Dendritic cell treated with granulocyte-macrophage colony-stimulating factor and Interleukin-4, amounts not matched to agents 40 ng/mL and 50 ng/mL, for 4 days (primary cell): ENCODE measurements at regions not wholly inside any gene's neighbourhood (a gene's known extent, or its start where the extent isn't known, plus 50 kb on each side); places are given as distances from the start of the nearest gene placed in this dataset.
"Not testable (repeated sequence)": the region's sequence is repeated elsewhere in the genome, so short reads cannot be mapped to it uniquely, and the experiment has no call there.

ENCODE experiments used
- H3K27ac Mint-ChIP-seq: one replicate; pipeline ENCODE4 v1.8.0; 2022; ENCODE audit warnings: mild to moderate bottlenecking, mixed read lengths
- H3K27me3 Mint-ChIP-seq: one replicate; pipeline ENCODE4 v1.8.0; 2022; ENCODE audit warnings: mild to moderate bottlenecking, mixed read lengths
- H3K36me3 Mint-ChIP-seq: one replicate; pipeline ENCODE4 v1.8.0; 2022; ENCODE audit warnings: low read depth, mixed read lengths
- H3K4me1 Mint-ChIP-seq: one replicate; pipeline ENCODE4 v1.8.0; 2022; ENCODE audit warnings: low read depth, mixed read lengths
- H3K4me3 Mint-ChIP-seq: one replicate; pipeline ENCODE4 v1.8.0; 2022; ENCODE audit warnings: mild to moderate bottlenecking, moderate library complexity, mixed read lengths
- H3K9me3 Mint-ChIP-seq: one replicate; pipeline ENCODE4 v1.8.0; 2022; ENCODE audit warnings: mixed read lengths
- intact Hi-C: fragments of 100-400 bp; cut with micrococcal nuclease; formaldehyde crosslinking; loops from one replicate; pipeline ENCODE4 v1.15.0; 2022

- H3K36me3 Mint-ChIP-seq: no peaks in the 10 kb centered on the region
- intact Hi-C loops: no loop called here
- H3K27ac Mint-ChIP-seq: no peak overlapping the region
- H3K4me3 Mint-ChIP-seq: no peak overlapping the region
- no peaks in the 10 kb centered on the region for H3K4me1 Mint-ChIP-seq
- H3K9me3 Mint-ChIP-seq: peaks cover 21% of the 10 kb centered on the region
- H3K27me3 Mint-ChIP-seq: no peaks in the 10 kb centered on the region
Observed at GRCh38 chr10:38209332-38209731, 115.2 kb downstream of the ZNF37A start.

GRCh38 chr10:38209748-38210147 is 115.6 kb downstream of the ZNF37A start:
- H3K27ac Mint-ChIP-seq, H3K27me3 Mint-ChIP-seq, H3K4me1 Mint-ChIP-seq, H3K36me3 Mint-ChIP-seq, intact Hi-C loops, H3K4me3 Mint-ChIP-seq: not testable (repeated sequence)
- H3K9me3 Mint-ChIP-seq: peaks cover 17% of the 10 kb centered on the region

GRCh38 chr10:38212460-38212859 is 118.3 kb downstream of the ZNF37A start:
- no peaks in the 10 kb centered on the region for H3K36me3 Mint-ChIP-seq
- intact Hi-C loops: no loop called here
- no peaks in the 10 kb centered on the region for H3K4me1 Mint-ChIP-seq
- no peaks in the 10 kb centered on the region for H3K27me3 Mint-ChIP-seq
- H3K27ac Mint-ChIP-seq: no peak overlapping the region
- H3K4me3 Mint-ChIP-seq: no peak overlapping the region
- H3K9me3 Mint-ChIP-seq: peaks cover 16% of the 10 kb centered on the region

GRCh38 chr10:38226385-38226784 is 132.2 kb downstream of the ZNF37A start:
- no peak overlapping the region for H3K27ac Mint-ChIP-seq
- no peaks in the 10 kb centered on the region for H3K36me3 Mint-ChIP-seq
- H3K9me3 Mint-ChIP-seq: peaks cover 57% of the 10 kb centered on the region
- no peaks in the 10 kb centered on the region for H3K4me1 Mint-ChIP-seq
- no peaks in the 10 kb centered on the region for H3K27me3 Mint-ChIP-seq
- intact Hi-C loops: no loop called here
- H3K4me3 Mint-ChIP-seq: no peak overlapping the region

GRCh38 chr10:38228394-38228793 is 134.3 kb downstream of the ZNF37A start:
- Mint-ChIP-seq H3K27me3 (no peaks in the 10 kb centered on the region), H3K9me3 (peaks cover 51% of the 10 kb centered on the region), H3K4me3 (no peak overlapping the region), H3K27ac (no peak overlapping the region), H3K36me3 (no peaks in the 10 kb centered on the region), H3K4me1 (no peaks in the 10 kb centered on the region)
- intact Hi-C loops: no loop called here

GRCh38 chr10:38238479-38238878 is 144.3 kb downstream of the ZNF37A start:
- intact Hi-C loops, H3K36me3 Mint-ChIP-seq, H3K4me3 Mint-ChIP-seq, H3K27me3 Mint-ChIP-seq, H3K27ac Mint-ChIP-seq, H3K4me1 Mint-ChIP-seq: not testable (repeated sequence)
- H3K9me3 Mint-ChIP-seq: peaks cover 32% of the 10 kb centered on the region

GRCh38 chr10:38242061-38242649 is 148.0 kb downstream of the ZNF37A start:
- intact Hi-C loops: not testable (repeated sequence)
- peaks cover 58% of the 10 kb centered on the region for H3K9me3 Mint-ChIP-seq

GRCh38 chr10:38248113-38248512 is 154.0 kb downstream of the ZNF37A start:
- intact Hi-C loops, H3K27ac Mint-ChIP-seq, H3K36me3 Mint-ChIP-seq, H3K27me3 Mint-ChIP-seq, H3K4me3 Mint-ChIP-seq, H3K4me1 Mint-ChIP-seq: not testable (repeated sequence)
- peaks cover 75% of the 10 kb centered on the region for H3K9me3 Mint-ChIP-seq

More at GRCh38 chr10:38242061-38242649, 148.0 kb downstream of the ZNF37A start:
- H3K27me3 Mint-ChIP-seq, H3K27ac Mint-ChIP-seq, H3K4me1 Mint-ChIP-seq, H3K36me3 Mint-ChIP-seq, H3K4me3 Mint-ChIP-seq: not testable (repeated sequence)

GRCh38 chr10:38252551-38252950 is 158.4 kb downstream of the ZNF37A start:
- intact Hi-C loops, H3K27me3 Mint-ChIP-seq, H3K4me3 Mint-ChIP-seq, H3K27ac Mint-ChIP-seq, H3K36me3 Mint-ChIP-seq, H3K4me1 Mint-ChIP-seq: not testable (repeated sequence)
- H3K9me3 Mint-ChIP-seq: peaks cover 73% of the 10 kb centered on the region

GRCh38 chr10:38267555-38267954 is 173.4 kb downstream of the ZNF37A start:
- H3K36me3 Mint-ChIP-seq, H3K4me1 Mint-ChIP-seq, H3K27me3 Mint-ChIP-seq, H3K27ac Mint-ChIP-seq, H3K4me3 Mint-ChIP-seq, intact Hi-C loops: not testable (repeated sequence)
- H3K9me3 Mint-ChIP-seq: peaks cover 27% of the 10 kb centered on the region

GRCh38 chr10:38271031-38271430 is 176.9 kb downstream of the ZNF37A start:
- H3K4me3 Mint-ChIP-seq, H3K27me3 Mint-ChIP-seq, intact Hi-C loops, H3K4me1 Mint-ChIP-seq, H3K27ac Mint-ChIP-seq, H3K36me3 Mint-ChIP-seq: not testable (repeated sequence)
- H3K9me3 Mint-ChIP-seq: peaks cover 21% of the 10 kb centered on the region

GRCh38 chr10:38274879-38275278 is 180.7 kb downstream of the ZNF37A start:
- H3K27ac Mint-ChIP-seq, intact Hi-C loops, H3K4me3 Mint-ChIP-seq, H3K36me3 Mint-ChIP-seq, H3K4me1 Mint-ChIP-seq, H3K27me3 Mint-ChIP-seq: not testable (repeated sequence)
- H3K9me3 Mint-ChIP-seq: peaks cover 30% of the 10 kb centered on the region

- H3K4me3 Mint-ChIP-seq: not testable (repeated sequence)
Observed at GRCh38 chr10:38292560-38292959, 198.4 kb downstream of the ZNF37A start.

GRCh38 chr10:38310111-38310510 is 216.0 kb downstream of the ZNF37A start:
- H3K36me3 Mint-ChIP-seq, H3K4me1 Mint-ChIP-seq, intact Hi-C loops, H3K27ac Mint-ChIP-seq, H3K27me3 Mint-ChIP-seq, H3K4me3 Mint-ChIP-seq: not testable (repeated sequence)
- peaks cover 37% of the 10 kb centered on the region for H3K9me3 Mint-ChIP-seq

More at GRCh38 chr10:38292560-38292959, 198.4 kb downstream of the ZNF37A start:
- H3K27me3 Mint-ChIP-seq, H3K27ac Mint-ChIP-seq, intact Hi-C loops, H3K36me3 Mint-ChIP-seq, H3K4me1 Mint-ChIP-seq: not testable (repeated sequence)
- peaks cover 25% of the 10 kb centered on the region for H3K9me3 Mint-ChIP-seq

GRCh38 chr10:38315090-38315805 is 221.1 kb downstream of the ZNF37A start:
- H3K27ac Mint-ChIP-seq, H3K36me3 Mint-ChIP-seq, H3K4me1 Mint-ChIP-seq, intact Hi-C loops, H3K4me3 Mint-ChIP-seq, H3K27me3 Mint-ChIP-seq: not testable (repeated sequence)
- peaks cover 29% of the 10 kb centered on the region for H3K9me3 Mint-ChIP-seq
